CD14-positive monocyte (primary cell): ENCODE measurements at regions not wholly inside any gene's neighbourhood (a gene's known extent, or its start where the extent isn't known, plus 50 kb on each side); places are given as distances from the start of the nearest gene placed in this dataset.

Experiments
- DNase-seq, 3 donors: peaks; one replicate each; pipeline ENCODE4 v3.0.0-alpha.2; 2011 to 2022
- H2AFZ ChIP-seq: 2 replicates; pipeline ENCODE4 v1.6.0; 2012; ENCODE audit warnings: mild to moderate bottlenecking, low read depth, low read length, inconsistent platforms; ENCODE audit not compliant: insufficient read depth, poor library complexity, severe bottlenecking
- H3K27ac ChIP-seq, 2 donors: 1 replicate in 1 of 2; 2 replicates in 1 of 2; pipeline ENCODE4 v1.5.1; 2012 to 2013; ENCODE audit warnings: low read length in 2 of 2, control low read depth in 1 of 2, inconsistent platforms in 1 of 2, low read depth in 1 of 2, mild to moderate bottlenecking in 1 of 2
- H3K27me3 ChIP-seq, 2 donors: one replicate each; pipeline versions ENCODE4 v1.6.0 to v1.6.1; 2011 to 2013; ENCODE audit warnings: low read length in 2 of 2; ENCODE audit not compliant: control insufficient read depth in 2 of 2, insufficient read depth in 2 of 2
- H3K36me3 ChIP-seq, 2 donors: replicated peaks in 1 of 2; 1 replicate in 1 of 2; 2 replicates in 1 of 2; pipeline versions ENCODE4 v1.5.1 to v1.6.1; 2012 to 2013; ENCODE audit warnings: low read length in 2 of 2, control low read depth in 1 of 2, inconsistent platforms in 1 of 2, mild to moderate bottlenecking in 1 of 2; ENCODE audit not compliant: insufficient read depth in 2 of 2, control insufficient read depth in 1 of 2
- H3K4me1 ChIP-seq, 2 donors: 1 replicate in 1 of 2; 2 replicates in 1 of 2; pipeline versions ENCODE4 v1.5.1 to v1.6.1; 2012 to 2013; ENCODE audit warnings: low read length in 2 of 2, control low read depth in 1 of 2, inconsistent platforms in 1 of 2, mild to moderate bottlenecking in 1 of 2, moderate library complexity in 1 of 2; ENCODE audit not compliant: insufficient read depth in 2 of 2, control insufficient read depth in 1 of 2
- H3K4me2 ChIP-seq: replicated peaks from 2 replicates; pipeline ENCODE3; 2012; ENCODE audit warnings: low read length, moderate library complexity, mild to moderate bottlenecking; ENCODE audit not compliant: poor library complexity, severe bottlenecking; ENCODE audit errors: extremely low read depth
- H3K4me3 ChIP-seq, 3 experiments: fragments of 200-600 bp in 1 of 3; sonication (generic) in 1 of 3; replicated peaks in 1 of 3; 1 replicate in 2 of 3; 2 replicates in 1 of 3; pipeline ENCODE4 v1.5.1; 2011 to 2013; ENCODE audit warnings: low read length in 3 of 3, mild to moderate bottlenecking in 3 of 3, control low read depth in 2 of 3, low read depth in 2 of 3, inconsistent platforms in 1 of 3, moderate library complexity in 1 of 3
- H3K79me2 ChIP-seq: 2 replicates; pipeline ENCODE4 v1.6.0; 2012; ENCODE audit warnings: mild to moderate bottlenecking, control low read depth, inconsistent platforms, low read length, moderate library complexity; ENCODE audit not compliant: insufficient read depth
- H3K9ac ChIP-seq: 2 replicates; pipeline ENCODE4 v1.6.0; 2017; ENCODE audit warnings: low read length, mild to moderate bottlenecking; ENCODE audit not compliant: insufficient read depth, poor library complexity, severe bottlenecking
- H3K9me3 ChIP-seq, 2 donors: replicated peaks in 1 of 2; 1 replicate in 1 of 2; 2 replicates in 1 of 2; pipeline versions ENCODE4 v1.5.1 to v1.6.1; 2012 to 2013; ENCODE audit warnings: low read length in 2 of 2, control low read depth in 1 of 2; ENCODE audit not compliant: control insufficient read depth in 1 of 2, insufficient read depth in 1 of 2
- H4K20me1 ChIP-seq: 2 replicates; pipeline ENCODE4 v1.6.0; 2012; ENCODE audit warnings: mild to moderate bottlenecking, low read length, control low read depth, moderate library complexity; ENCODE audit not compliant: insufficient read depth
- H3K27ac Mint-ChIP-seq, 7 donors: one replicate each; pipeline ENCODE4 v1.8.0; 2020; ENCODE audit warnings: mild to moderate bottlenecking in 7 of 7, mixed read lengths in 7 of 7, moderate library complexity in 6 of 7, inconsistent platforms in 2 of 7
- H3K27me3 Mint-ChIP-seq, 3 donors: one replicate each; pipeline ENCODE4 v1.8.0; 2021 to 2022; ENCODE audit warnings: low read depth in 3 of 3, mild to moderate bottlenecking in 3 of 3, mixed read lengths in 3 of 3, moderate library complexity in 3 of 3, inconsistent platforms in 1 of 3
- H3K36me3 Mint-ChIP-seq, 2 donors: one replicate each; pipeline ENCODE4 v1.8.0; 2020; ENCODE audit warnings: mixed read lengths in 2 of 2, inconsistent platforms in 1 of 2, mild to moderate bottlenecking in 1 of 2
- H3K4me1 Mint-ChIP-seq: one replicate; pipeline ENCODE4 v1.8.0; 2020; ENCODE audit warnings: mild to moderate bottlenecking, mixed read lengths
- H3K4me3 Mint-ChIP-seq, 2 donors: one replicate each; pipeline ENCODE4 v1.8.0; 2020; ENCODE audit warnings: mild to moderate bottlenecking in 2 of 2, mixed read lengths in 2 of 2, moderate library complexity in 1 of 2
- H3K9me3 Mint-ChIP-seq, 7 donors: one replicate each; pipeline ENCODE4 v1.8.0; 2020 to 2022; ENCODE audit warnings: mixed read lengths in 7 of 7, mild to moderate bottlenecking in 6 of 7, moderate library complexity in 6 of 7, inconsistent platforms in 2 of 7
- CTCF ChIP-seq: fragments of 200-600 bp; IDR thresholded peaks from one replicate; pipeline ENCODE4 v1.8.0; 2022; ENCODE audit warnings: antibody characterized with exemption, mild to moderate bottlenecking
- WGBS: methylation state at CpG from one replicate; pipeline ENCODE4 v1.1.5; 2013; ENCODE audit warnings: missing lambda C conversion rate; ENCODE audit not compliant: insufficient coverage; 5-methylcytosine and 5-hydroxymethylcytosine counted together
- intact Hi-C, 2 donors: fragments of 100-400 bp; cut with micrococcal nuclease; formaldehyde crosslinking; loops; one replicate each; pipeline versions ENCODE4 v1.15.0 to v1.15.1; 2023

DNA sequence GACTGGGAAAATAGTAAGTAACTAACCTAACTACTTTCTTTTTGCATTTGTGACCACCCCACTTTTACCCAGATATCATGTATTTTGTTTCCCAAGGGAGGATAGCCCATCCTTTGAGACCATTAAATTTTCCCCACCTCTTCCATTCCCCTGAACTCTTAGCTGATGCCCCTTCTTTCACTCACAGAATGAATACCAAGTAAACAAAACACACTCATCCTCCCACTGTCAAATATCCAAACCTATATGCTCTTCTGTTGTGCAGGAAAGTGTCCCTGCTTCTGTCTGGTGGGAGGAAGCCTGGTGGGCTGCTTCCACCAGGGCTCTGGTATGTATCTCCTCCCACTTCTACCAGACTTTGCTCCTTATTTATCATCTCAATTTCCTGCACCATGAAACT is 64.6 kb upstream of the PARD3B start:
- Histone ChIP-seq H3K9me3 (peaks cover 0 to 4% of the 10 kb centered on the region in 2 donors), H3K27ac (no peak overlapping the region), H3K4me3 (no peak overlapping the region), H3K4me2 (no peak overlapping the region), H2AFZ (no peak overlapping the region), H3K27me3 (no peaks in the 10 kb centered on the region), H3K9ac (no peak overlapping the region), H3K36me3 (no peaks in the 10 kb centered on the region), H3K79me2 (no peaks in the 10 kb centered on the region), H3K4me1 (no peaks in the 10 kb centered on the region), H4K20me1 (no peaks in the 10 kb centered on the region)
- DNase-seq = no peak
- Mint-ChIP-seq H3K9me3 (peaks cover 0 to 3% (median 0%) of the 10 kb centered on the region in 7 donors), H3K36me3 (no peaks in the 10 kb centered on the region), H3K4me3 (no peak overlapping the region), H3K27me3 (no peaks in the 10 kb centered on the region), H3K27ac (no peak overlapping the region), H3K4me1 (no peaks in the 10 kb centered on the region)
- intact Hi-C loops = no loop called here
- TF ChIP-seq CTCF = no peak

DNA sequence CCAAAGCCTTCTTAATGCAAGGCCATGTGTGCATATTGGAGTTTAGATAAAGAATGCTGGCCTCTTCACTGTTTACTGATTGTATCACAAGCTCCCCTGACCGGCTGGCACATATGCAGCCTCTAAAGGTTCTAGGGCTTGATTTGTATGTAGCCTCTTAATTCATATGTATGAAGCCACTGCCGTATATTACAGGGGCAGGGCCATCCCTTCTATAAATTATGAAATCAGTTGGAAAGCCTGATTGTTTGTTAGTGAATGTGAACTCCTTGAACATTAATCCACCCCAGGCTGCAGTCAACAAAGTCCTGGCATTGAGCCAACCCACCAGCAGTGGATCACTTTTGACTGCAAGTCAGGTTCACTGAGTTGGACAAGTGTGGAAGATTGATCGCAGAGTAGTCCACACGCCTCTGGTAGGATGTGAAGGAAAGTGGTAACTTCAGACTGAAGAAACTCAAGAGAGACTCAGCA is 61.6 kb upstream of the PARD3B start:
- H3K27me3 ChIP-seq = no peaks in the 10 kb centered on the region
- Mint-ChIP-seq H3K27me3 (no peaks in the 10 kb centered on the region), H3K36me3 (no peaks in the 10 kb centered on the region), H3K27ac (no peak overlapping the region), H3K4me1 (no peaks in the 10 kb centered on the region), H3K9me3 (no peaks in the 10 kb centered on the region), H3K4me3 (no peak overlapping the region)
- H3K4me3 ChIP-seq = no peak overlapping the region
- H3K79me2 ChIP-seq = no peaks in the 10 kb centered on the region
- no CpG with 5 or more reads among the region's 4 CpGs for WGBS
- no peak overlapping the region for H3K27ac ChIP-seq
- no peak overlapping the region for H3K9ac ChIP-seq
- DNase-seq = no peak
- no peak overlapping the region for H3K4me2 ChIP-seq
- no peak for TF ChIP-seq CTCF
- intact Hi-C loops = no loop called here
- no peaks in the 10 kb centered on the region for H4K20me1 ChIP-seq
- no peak overlapping the region for H2AFZ ChIP-seq
- no peaks in the 10 kb centered on the region for H3K4me1 ChIP-seq
- H3K9me3 ChIP-seq = no peaks in the 10 kb centered on the region
- no peaks in the 10 kb centered on the region for H3K36me3 ChIP-seq
